Liver (tissue), 8 donors: ENCODE measurements at regions not wholly inside any gene's neighbourhood (a gene's known extent, or its start where the extent isn't known, plus 50 kb on each side); places are given as distances from the start of the nearest gene placed in this dataset.

Experiments
- DNase-seq: peaks from one replicate; pipeline ENCODE4 v3.0.0-alpha.2; 2017; ENCODE audit warnings: low spot score
- H3K27ac ChIP-seq, 2 donors: one replicate each; pipeline ENCODE4 v1.7.0; 2013; ENCODE audit warnings: inconsistent platforms in 2 of 2, low read length in 2 of 2, control low read depth in 1 of 2, low read depth in 1 of 2, mild to moderate bottlenecking in 1 of 2
- H3K27me3 ChIP-seq, 4 donors: one replicate each; pipeline versions ENCODE4 v1.6.1 to v1.7.0; 2013; ENCODE audit warnings: low read length in 3 of 4, inconsistent platforms in 1 of 4, mild to moderate bottlenecking in 1 of 4, moderate library complexity in 1 of 4; ENCODE audit not compliant: control insufficient read depth in 4 of 4, insufficient read depth in 4 of 4
- H3K36me3 ChIP-seq, 4 donors: one replicate each; pipeline versions ENCODE4 v1.6.1 to v1.7.0; 2013; ENCODE audit warnings: low read length in 3 of 4, mild to moderate bottlenecking in 3 of 4, low read depth in 1 of 4, moderate library complexity in 1 of 4; ENCODE audit not compliant: control insufficient read depth in 4 of 4, insufficient read depth in 3 of 4
- H3K4me1 ChIP-seq, 4 donors: one replicate each; pipeline versions ENCODE4 v1.6.1 to v1.7.0; 2013; ENCODE audit warnings: low read length in 3 of 4, mild to moderate bottlenecking in 3 of 4, moderate library complexity in 1 of 4; ENCODE audit not compliant: control insufficient read depth in 4 of 4, insufficient read depth in 4 of 4
- H3K4me3 ChIP-seq, 3 donors: one replicate each; pipeline versions ENCODE4 v1.6.1 to v1.7.0; 2013; ENCODE audit warnings: low read length in 3 of 3, control low read depth in 1 of 3, low read depth in 1 of 3, mild to moderate bottlenecking in 1 of 3
- H3K9ac ChIP-seq, 2 donors: one replicate each; pipeline ENCODE4 v1.7.0; 2013; ENCODE audit warnings: low read length in 2 of 2, mild to moderate bottlenecking in 2 of 2, moderate library complexity in 2 of 2, control low read depth in 1 of 2, low read depth in 1 of 2
- H3K9me3 ChIP-seq, 4 donors: one replicate each; pipeline versions ENCODE4 v1.6.1 to v1.7.0; 2013; ENCODE audit warnings: low read length in 3 of 4; ENCODE audit not compliant: control insufficient read depth in 4 of 4
- FOXA1 ChIP-seq: IDR thresholded peaks from 2 replicates; pipeline ENCODE4 v1.6.1; 2016; ENCODE audit warnings: antibody characterized with exemption
- FOXA2 ChIP-seq: IDR thresholded peaks from 2 replicates; pipeline ENCODE4 v1.6.1; 2016; ENCODE audit warnings: antibody characterized with exemption
- GABPA ChIP-seq, 2 donors: IDR thresholded peaks in 1 of 2; conservative IDR thresholded peaks in 1 of 2; 2 replicates each; pipeline ENCODE4 v1.6.1; 2016; ENCODE audit warnings: antibody characterized with exemption in 2 of 2, mild to moderate bottlenecking in 1 of 2, moderate library complexity in 1 of 2
- HNF4A ChIP-seq, 2 donors: conservative IDR thresholded peaks; 2 replicates each; pipeline ENCODE4 v1.6.1; 2016; ENCODE audit warnings: antibody characterized with exemption in 2 of 2, mild to moderate bottlenecking in 2 of 2
- HNF4G ChIP-seq: IDR thresholded peaks from 2 replicates; pipeline ENCODE4 v1.6.1; 2016; ENCODE audit warnings: antibody characterized with exemption
- JUND ChIP-seq, 2 donors: IDR thresholded peaks; 2 replicates each; pipeline ENCODE4 v1.6.1; 2016; ENCODE audit warnings: antibody characterized with exemption in 2 of 2
- RAD21 ChIP-seq, 2 donors: IDR thresholded peaks; 2 replicates each; pipeline ENCODE4 v1.6.1; 2016; ENCODE audit warnings: antibody characterized with exemption in 2 of 2, mild to moderate bottlenecking in 2 of 2
- RXRA ChIP-seq, 2 donors: IDR thresholded peaks; 2 replicates each; pipeline ENCODE4 v1.6.1; 2017 to 2018; ENCODE audit warnings: antibody characterized with exemption in 2 of 2, mild to moderate bottlenecking in 1 of 2
- WGBS: extraction: QIAGEN DNeasy Blood & Tissue Kit; methylation state at CpG from one replicate; pipeline ENCODE4 v1.1.7; 2013; 5-methylcytosine and 5-hydroxymethylcytosine counted together
- TF ChIP-seq, protein P1 (sequence below): fragments of 150-350 bp; IDR thresholded peaks from 2 replicates; pipeline ENCODE4 v1.5.1; 2017; ENCODE audit warnings: improper control_type of control experiment, low read depth, low read length; ENCODE audit not compliant: missing input control
- TF ChIP-seq, protein P2 (sequence below): IDR thresholded peaks from 2 replicates; pipeline ENCODE4 v1.6.1; 2016; ENCODE audit warnings: antibody characterized with exemption, mild to moderate bottlenecking
- TF ChIP-seq, protein P3 (sequence below): IDR thresholded peaks from 2 replicates; pipeline ENCODE4 v1.6.1; 2016; ENCODE audit warnings: antibody characterized with exemption
- TF ChIP-seq, protein P4 (sequence below): IDR thresholded peaks from 2 replicates; pipeline ENCODE4 v1.6.1; 2016; ENCODE audit warnings: antibody characterized with exemption
- donor health status: healthy.
- donor health status: healthy.
- donor health status: healthy.
- donor health status: healthy.
- donor health status: healthy.

DNA sequence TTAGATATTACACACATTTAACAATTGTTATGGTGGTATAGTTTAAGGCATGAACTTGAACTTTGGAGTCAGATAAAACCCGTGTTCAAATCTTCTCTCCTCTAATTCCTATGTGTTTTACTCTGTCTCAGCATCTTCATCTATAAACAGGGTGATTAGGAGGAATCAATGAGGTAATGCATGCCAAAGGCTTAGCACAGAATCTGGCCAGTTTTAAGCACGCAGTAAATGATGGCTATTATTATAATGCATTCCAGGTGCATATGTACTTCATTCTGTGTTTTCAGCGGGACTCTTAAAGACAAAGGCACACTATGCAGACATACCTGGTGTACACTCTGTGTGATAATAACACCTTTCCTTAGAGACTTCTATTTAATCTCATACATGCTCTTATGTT is 88.0 kb upstream of the FRY start:
- TF ChIP-seq HNF4A (conservative IDR thresholded peaks at IDR 0.05) = no peak
- TF ChIP-seq RXRA (IDR thresholded peaks at IDR 0.05) = no peak
- no peak for TF ChIP-seq RAD21 (IDR thresholded peaks at IDR 0.05)
- TF ChIP-seq, protein P1, sequence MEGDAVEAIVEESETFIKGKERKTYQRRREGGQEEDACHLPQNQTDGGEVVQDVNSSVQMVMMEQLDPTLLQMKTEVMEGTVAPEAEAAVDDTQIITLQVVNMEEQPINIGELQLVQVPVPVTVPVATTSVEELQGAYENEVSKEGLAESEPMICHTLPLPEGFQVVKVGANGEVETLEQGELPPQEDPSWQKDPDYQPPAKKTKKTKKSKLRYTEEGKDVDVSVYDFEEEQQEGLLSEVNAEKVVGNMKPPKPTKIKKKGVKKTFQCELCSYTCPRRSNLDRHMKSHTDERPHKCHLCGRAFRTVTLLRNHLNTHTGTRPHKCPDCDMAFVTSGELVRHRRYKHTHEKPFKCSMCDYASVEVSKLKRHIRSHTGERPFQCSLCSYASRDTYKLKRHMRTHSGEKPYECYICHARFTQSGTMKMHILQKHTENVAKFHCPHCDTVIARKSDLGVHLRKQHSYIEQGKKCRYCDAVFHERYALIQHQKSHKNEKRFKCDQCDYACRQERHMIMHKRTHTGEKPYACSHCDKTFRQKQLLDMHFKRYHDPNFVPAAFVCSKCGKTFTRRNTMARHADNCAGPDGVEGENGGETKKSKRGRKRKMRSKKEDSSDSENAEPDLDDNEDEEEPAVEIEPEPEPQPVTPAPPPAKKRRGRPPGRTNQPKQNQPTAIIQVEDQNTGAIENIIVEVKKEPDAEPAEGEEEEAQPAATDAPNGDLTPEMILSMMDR = no peak
- TF ChIP-seq, protein P2, sequence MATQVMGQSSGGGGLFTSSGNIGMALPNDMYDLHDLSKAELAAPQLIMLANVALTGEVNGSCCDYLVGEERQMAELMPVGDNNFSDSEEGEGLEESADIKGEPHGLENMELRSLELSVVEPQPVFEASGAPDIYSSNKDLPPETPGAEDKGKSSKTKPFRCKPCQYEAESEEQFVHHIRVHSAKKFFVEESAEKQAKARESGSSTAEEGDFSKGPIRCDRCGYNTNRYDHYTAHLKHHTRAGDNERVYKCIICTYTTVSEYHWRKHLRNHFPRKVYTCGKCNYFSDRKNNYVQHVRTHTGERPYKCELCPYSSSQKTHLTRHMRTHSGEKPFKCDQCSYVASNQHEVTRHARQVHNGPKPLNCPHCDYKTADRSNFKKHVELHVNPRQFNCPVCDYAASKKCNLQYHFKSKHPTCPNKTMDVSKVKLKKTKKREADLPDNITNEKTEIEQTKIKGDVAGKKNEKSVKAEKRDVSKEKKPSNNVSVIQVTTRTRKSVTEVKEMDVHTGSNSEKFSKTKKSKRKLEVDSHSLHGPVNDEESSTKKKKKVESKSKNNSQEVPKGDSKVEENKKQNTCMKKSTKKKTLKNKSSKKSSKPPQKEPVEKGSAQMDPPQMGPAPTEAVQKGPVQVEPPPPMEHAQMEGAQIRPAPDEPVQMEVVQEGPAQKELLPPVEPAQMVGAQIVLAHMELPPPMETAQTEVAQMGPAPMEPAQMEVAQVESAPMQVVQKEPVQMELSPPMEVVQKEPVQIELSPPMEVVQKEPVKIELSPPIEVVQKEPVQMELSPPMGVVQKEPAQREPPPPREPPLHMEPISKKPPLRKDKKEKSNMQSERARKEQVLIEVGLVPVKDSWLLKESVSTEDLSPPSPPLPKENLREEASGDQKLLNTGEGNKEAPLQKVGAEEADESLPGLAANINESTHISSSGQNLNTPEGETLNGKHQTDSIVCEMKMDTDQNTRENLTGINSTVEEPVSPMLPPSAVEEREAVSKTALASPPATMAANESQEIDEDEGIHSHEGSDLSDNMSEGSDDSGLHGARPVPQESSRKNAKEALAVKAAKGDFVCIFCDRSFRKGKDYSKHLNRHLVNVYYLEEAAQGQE = no peak
- H3K4me1 ChIP-seq = peaks cover 0 to 14% (median 9%) of the 10 kb centered on the region in 4 donors
- H3K9me3 ChIP-seq = no peaks in the 10 kb centered on the region
- no peak overlapping the region for H3K9ac ChIP-seq
- H3K27ac ChIP-seq = no peak overlapping the region
- no peak for DNase-seq
- H3K4me3 ChIP-seq = no peak overlapping the region
- H3K27me3 ChIP-seq = no peaks in the 10 kb centered on the region
- WGBS = 84% methylated on average over 3 of the region's 3 CpGs
- H3K36me3 ChIP-seq = no peaks in the 10 kb centered on the region

DNA sequence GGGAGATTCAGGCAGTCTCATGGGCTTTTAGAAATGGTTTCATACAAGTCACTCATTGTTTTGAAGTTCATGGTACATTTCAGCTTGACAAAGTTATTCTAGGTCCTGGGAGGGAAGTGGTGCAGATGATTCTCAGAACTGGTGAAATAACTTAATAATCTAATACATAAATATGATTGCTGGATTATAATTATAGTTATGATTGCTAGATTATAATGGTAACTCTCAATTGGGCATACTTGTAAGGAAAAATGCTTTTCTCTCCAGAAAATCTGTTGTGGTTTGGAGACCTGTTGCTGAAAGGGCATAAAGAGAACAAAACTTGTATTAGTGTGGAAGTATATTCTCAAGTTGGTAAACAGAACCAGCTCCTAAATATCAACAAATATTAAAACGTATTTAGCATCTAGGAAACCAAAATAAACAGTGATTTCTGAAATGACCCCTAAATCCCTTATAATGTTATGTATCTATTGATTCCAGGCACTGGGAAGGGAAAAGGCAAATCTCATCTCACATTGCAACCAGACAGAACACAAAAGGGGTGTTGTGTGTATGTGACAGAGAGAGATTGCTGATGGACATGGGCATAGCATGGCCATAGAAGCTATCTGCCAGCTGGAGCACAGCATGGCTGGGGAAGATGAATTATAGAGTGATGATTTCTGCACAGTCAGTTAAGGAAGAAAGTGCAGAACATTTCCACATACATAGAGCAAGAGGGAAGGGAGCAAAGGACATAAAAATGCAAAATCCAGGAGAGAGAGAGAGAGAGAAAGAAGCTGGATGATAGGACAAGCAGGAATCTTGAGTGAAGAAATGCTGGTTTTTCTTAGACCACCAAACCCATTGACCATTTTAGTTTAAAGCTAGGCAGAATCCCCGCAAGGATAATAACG is 87.1 kb upstream of the FRY start:
- H3K27ac ChIP-seq = peak overlapping the region; percentile 2 to 71

More for the DNA sequence above, 87.1 kb upstream of the FRY start:
- no peak overlapping the region for H3K4me3 ChIP-seq
- H3K4me1 ChIP-seq = peaks cover 2 to 23% (median 9%) of the 10 kb centered on the region in 4 donors
- no peak for DNase-seq
- WGBS = 75% methylated on average over 3 of the region's 3 CpGs
- no peaks in the 10 kb centered on the region for H3K36me3 ChIP-seq
- H3K9me3 ChIP-seq = no peaks in the 10 kb centered on the region
- TF ChIP-seq FOXA1 (no peak), FOXA2 (no peak), GABPA (IDR thresholded peaks at IDR 0.05 in 1 of 2, conservative IDR thresholded peaks at IDR 0.05 in 1 of 2) (no peak), JUND (IDR thresholded peaks at IDR 0.05) (no peak), HNF4G (no peak)
- TF ChIP-seq, protein P3, sequence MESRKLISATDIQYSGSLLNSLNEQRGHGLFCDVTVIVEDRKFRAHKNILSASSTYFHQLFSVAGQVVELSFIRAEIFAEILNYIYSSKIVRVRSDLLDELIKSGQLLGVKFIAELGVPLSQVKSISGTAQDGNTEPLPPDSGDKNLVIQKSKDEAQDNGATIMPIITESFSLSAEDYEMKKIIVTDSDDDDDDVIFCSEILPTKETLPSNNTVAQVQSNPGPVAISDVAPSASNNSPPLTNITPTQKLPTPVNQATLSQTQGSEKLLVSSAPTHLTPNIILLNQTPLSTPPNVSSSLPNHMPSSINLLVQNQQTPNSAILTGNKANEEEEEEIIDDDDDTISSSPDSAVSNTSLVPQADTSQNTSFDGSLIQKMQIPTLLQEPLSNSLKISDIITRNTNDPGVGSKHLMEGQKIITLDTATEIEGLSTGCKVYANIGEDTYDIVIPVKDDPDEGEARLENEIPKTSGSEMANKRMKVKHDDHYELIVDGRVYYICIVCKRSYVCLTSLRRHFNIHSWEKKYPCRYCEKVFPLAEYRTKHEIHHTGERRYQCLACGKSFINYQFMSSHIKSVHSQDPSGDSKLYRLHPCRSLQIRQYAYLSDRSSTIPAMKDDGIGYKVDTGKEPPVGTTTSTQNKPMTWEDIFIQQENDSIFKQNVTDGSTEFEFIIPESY = no peak
- TF ChIP-seq, protein P2 = no peak
- TF ChIP-seq, protein P4, sequence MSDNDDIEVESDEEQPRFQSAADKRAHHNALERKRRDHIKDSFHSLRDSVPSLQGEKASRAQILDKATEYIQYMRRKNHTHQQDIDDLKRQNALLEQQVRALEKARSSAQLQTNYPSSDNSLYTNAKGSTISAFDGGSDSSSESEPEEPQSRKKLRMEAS = no peak
- no peaks in the 10 kb centered on the region for H3K27me3 ChIP-seq
- H3K9ac ChIP-seq = no peak overlapping the region
